Parathyroid adenoma (tissue), 2 donors: ENCODE measurements at regions not wholly inside any gene's neighbourhood (a gene's known extent, or its start where the extent isn't known, plus 50 kb on each side); places are given as distances from the start of the nearest gene placed in this dataset.

Experiments
- H2AFZ ChIP-seq: fragments of 300-600 bp; sonication (generic); one replicate; pipeline ENCODE4 v1.7.0; 2017; ENCODE audit warnings: antibody characterized with exemption, mild to moderate bottlenecking
- H3K27ac ChIP-seq: fragments of 300-600 bp; sonication (generic); one replicate; pipeline ENCODE4 v1.7.0; 2017
- H3K27me3 ChIP-seq: fragments of 300-600 bp; sonication (generic); one replicate; pipeline ENCODE4 v1.7.0; 2017; ENCODE audit warnings: low read length; ENCODE audit not compliant: control insufficient read depth, insufficient read depth
- H3K36me3 ChIP-seq: fragments of 300-600 bp; sonication (generic); one replicate; pipeline ENCODE4 v1.7.0; 2017; ENCODE audit warnings: low read length; ENCODE audit not compliant: control insufficient read depth, insufficient read depth
- H3K4me1 ChIP-seq: fragments of 300-600 bp; sonication (generic); one replicate; pipeline ENCODE4 v1.7.0; 2017; ENCODE audit warnings: control low read depth
- H3K4me2 ChIP-seq: fragments of 300-600 bp; sonication (generic); one replicate; pipeline ENCODE4 v1.7.0; 2017; ENCODE audit warnings: low read length
- H3K4me3 ChIP-seq: fragments of 300-600 bp; sonication (generic); one replicate; pipeline ENCODE4 v1.7.0; 2017; ENCODE audit warnings: low read depth, low read length
- H3K79me2 ChIP-seq: fragments of 300-600 bp; sonication (generic); one replicate; pipeline ENCODE4 v1.7.0; 2017; ENCODE audit warnings: control low read depth
- H3K9ac ChIP-seq: fragments of 300-600 bp; sonication (generic); one replicate; pipeline ENCODE4 v1.7.0; 2017; ENCODE audit warnings: mild to moderate bottlenecking
- H3K9me3 ChIP-seq: fragments of 300-600 bp; sonication (generic); one replicate; pipeline ENCODE4 v1.7.0; 2017; ENCODE audit warnings: low read length; ENCODE audit not compliant: control insufficient read depth
- TF ChIP-seq, protein P1 (sequence below): fragments of 300-600 bp; sonication (generic); IDR thresholded peaks from one replicate; pipeline ENCODE4 v1.7.0; 2017; ENCODE audit warnings: antibody characterized with exemption, mild to moderate bottlenecking
- donor health status: primary hyperparathyroidism.

DNA sequence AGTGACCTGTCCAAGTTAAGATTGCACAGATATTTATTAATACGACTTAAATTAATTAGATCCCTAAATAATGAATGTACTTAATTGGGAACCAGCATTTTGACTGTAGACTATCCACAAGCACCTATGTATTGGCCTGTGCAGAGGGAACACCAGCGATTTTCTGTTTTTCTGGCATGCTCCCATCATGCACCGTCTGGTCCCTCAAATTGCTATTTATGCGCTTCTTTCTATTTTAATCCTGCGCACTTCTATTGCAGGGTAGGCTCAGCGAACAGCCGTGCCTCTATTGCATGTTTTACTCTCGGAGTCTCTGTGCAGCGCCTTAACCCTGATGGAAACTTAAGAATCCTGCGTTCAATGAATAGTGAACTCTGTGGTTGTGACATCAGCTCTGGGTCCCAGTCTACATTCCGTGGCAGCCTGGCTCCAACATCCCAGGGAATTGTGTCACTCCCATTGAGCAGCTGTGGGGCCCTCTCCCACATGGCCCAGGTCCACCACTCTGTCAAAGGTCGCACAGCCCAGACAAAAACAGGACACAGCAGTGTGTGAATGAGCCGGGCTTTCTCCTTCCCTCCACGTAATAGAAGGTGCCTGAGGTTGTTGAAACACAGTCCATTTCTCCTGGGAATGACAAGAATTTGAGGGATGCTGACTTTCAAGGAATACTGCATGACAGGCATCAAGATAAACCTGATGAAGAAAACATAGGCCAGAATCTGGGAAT, 239.7 kb upstream of the KLF6 start:
- Histone ChIP-seq H3K36me3 (no peaks in the 10 kb centered on the region), H3K27me3 (no peaks in the 10 kb centered on the region), H3K79me2 (no peaks in the 10 kb centered on the region), H3K4me1 (no peaks in the 10 kb centered on the region), H2AFZ (no peak overlapping the region), H3K9me3 (no peaks in the 10 kb centered on the region), H3K4me3 (no peak overlapping the region), H3K4me2 (no peak overlapping the region), H3K27ac (no peak overlapping the region), H3K9ac (no peak overlapping the region)
- TF ChIP-seq, protein P1, sequence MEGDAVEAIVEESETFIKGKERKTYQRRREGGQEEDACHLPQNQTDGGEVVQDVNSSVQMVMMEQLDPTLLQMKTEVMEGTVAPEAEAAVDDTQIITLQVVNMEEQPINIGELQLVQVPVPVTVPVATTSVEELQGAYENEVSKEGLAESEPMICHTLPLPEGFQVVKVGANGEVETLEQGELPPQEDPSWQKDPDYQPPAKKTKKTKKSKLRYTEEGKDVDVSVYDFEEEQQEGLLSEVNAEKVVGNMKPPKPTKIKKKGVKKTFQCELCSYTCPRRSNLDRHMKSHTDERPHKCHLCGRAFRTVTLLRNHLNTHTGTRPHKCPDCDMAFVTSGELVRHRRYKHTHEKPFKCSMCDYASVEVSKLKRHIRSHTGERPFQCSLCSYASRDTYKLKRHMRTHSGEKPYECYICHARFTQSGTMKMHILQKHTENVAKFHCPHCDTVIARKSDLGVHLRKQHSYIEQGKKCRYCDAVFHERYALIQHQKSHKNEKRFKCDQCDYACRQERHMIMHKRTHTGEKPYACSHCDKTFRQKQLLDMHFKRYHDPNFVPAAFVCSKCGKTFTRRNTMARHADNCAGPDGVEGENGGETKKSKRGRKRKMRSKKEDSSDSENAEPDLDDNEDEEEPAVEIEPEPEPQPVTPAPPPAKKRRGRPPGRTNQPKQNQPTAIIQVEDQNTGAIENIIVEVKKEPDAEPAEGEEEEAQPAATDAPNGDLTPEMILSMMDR: no peak

DNA sequence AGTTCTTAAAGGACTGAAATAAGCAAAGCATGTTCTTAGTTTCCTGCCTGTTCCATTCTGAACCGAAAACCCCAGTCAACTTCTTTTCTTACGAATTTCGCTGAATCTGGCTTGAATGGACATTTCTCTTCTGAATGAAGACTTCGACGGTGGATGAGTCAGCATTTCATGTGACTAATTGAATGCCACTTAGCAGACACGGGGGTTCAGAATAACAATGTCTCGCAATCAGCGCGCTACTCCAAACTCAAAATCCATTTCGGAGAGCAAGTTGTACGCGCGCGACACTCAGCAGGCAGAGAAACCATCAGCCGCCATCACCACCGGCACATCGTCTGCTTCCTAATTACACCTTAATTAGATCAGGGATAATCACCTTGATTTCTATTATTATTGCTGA, 239.0 kb upstream of the KLF6 start:
- Histone ChIP-seq H2AFZ (no peak overlapping the region), H3K4me3 (no peak overlapping the region), H3K27ac (no peak overlapping the region), H3K9ac (no peak overlapping the region), H3K79me2 (no peaks in the 10 kb centered on the region), H3K9me3 (no peaks in the 10 kb centered on the region), H3K4me1 (no peaks in the 10 kb centered on the region), H3K36me3 (no peaks in the 10 kb centered on the region), H3K4me2 (no peak overlapping the region), H3K27me3 (no peaks in the 10 kb centered on the region)
- TF ChIP-seq, protein P1: no peak

GRCh38 chr10:4022473-4022872, 237.5 kb upstream of the KLF6 start:
- Histone ChIP-seq H3K36me3 (no peaks in the 10 kb centered on the region), H3K27me3 (no peaks in the 10 kb centered on the region), H3K9me3 (no peaks in the 10 kb centered on the region), H3K4me1 (no peaks in the 10 kb centered on the region), H2AFZ (no peak overlapping the region), H3K4me3 (no peak overlapping the region), H3K27ac (no peak overlapping the region), H3K9ac (no peak overlapping the region), H3K79me2 (no peaks in the 10 kb centered on the region), H3K4me2 (no peak overlapping the region)
- TF ChIP-seq, protein P1: no peak

DNA sequence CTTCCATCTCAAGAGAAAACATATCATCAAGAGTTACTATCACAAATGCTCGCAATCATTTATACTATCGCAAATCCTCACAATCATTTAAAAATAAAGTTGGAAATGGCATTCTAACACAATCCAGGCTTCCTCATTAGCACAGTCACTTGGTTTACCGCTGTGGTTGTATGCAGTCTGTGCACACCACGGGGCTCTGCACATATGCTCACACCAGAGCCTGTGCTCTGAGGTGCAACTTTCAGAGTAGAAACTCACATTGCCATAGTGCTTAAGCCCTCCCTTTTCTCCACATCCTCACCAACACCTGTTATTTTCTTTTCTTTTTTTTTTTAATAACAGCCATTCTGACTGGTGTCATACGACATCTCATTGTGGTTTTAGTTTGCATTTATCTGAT, 235.6 kb upstream of the KLF6 start:
- no peak overlapping the region for H3K4me3 ChIP-seq
- no peaks in the 10 kb centered on the region for H3K4me1 ChIP-seq
- H3K27me3 ChIP-seq: no peaks in the 10 kb centered on the region
- no peak overlapping the region for H3K9ac ChIP-seq
- no peak overlapping the region for H3K27ac ChIP-seq
- no peak overlapping the region for H2AFZ ChIP-seq
- no peaks in the 10 kb centered on the region for H3K36me3 ChIP-seq
- H3K4me2 ChIP-seq: no peak overlapping the region
- H3K79me2 ChIP-seq: no peaks in the 10 kb centered on the region
- no peaks in the 10 kb centered on the region for H3K9me3 ChIP-seq
- TF ChIP-seq, protein P1: no peak

DNA sequence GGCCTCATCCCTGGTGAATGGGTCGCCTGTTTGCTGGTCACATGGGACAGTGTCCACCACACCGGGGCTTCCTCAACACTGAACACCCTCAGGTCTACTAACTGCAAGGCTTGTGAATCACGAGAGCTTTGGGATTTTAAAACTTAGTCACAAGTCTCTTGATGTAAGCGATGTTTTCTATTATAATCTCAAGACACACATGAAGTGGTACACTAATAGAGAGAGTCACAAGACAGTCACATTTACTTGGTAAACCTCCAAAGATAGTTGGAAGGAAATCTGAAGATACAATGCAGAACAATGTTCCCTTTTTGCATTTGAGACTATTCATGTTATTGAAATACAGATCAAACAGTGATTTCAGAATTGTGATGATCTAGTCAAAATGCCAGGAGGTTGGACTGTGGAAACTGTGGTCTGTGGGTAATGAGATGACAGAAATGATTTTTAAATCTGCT, 233.1 kb upstream of the KLF6 start:
- Histone ChIP-seq H3K9me3 (no peaks in the 10 kb centered on the region), H3K27ac (no peak overlapping the region), H2AFZ (no peak overlapping the region), H3K4me3 (no peak overlapping the region), H3K27me3 (no peaks in the 10 kb centered on the region), H3K36me3 (no peaks in the 10 kb centered on the region), H3K4me2 (no peak overlapping the region), H3K4me1 (no peaks in the 10 kb centered on the region), H3K9ac (no peak overlapping the region), H3K79me2 (no peaks in the 10 kb centered on the region)
- TF ChIP-seq, protein P1: no peak
